ENCODE measurements at regions not wholly inside any gene's neighbourhood (a gene's known extent, or its start where the extent isn't known, plus 50 kb on each side); places are given as distances from the start of the nearest gene placed in this dataset.
"Not testable (repeated sequence)": the region's sequence is repeated elsewhere in the genome, so short reads cannot be mapped to it uniquely, and the experiment has no call there.

- H2AFZ ChIP-seq (ENCODE audit: low read length), result no peak overlapping the region
- H3K9me3 ChIP-seq (ENCODE audit: control insufficient read depth, insufficient read depth, low read depth, low read length), result no peaks in the 10 kb centered on the region
- H3K27ac ChIP-seq (ENCODE audit: insufficient read depth, low read length), result no peak overlapping the region
- H3K4me3 ChIP-seq (replicated peaks in 1 of 4; ENCODE audit: control extremely low read depth in 1 of 4, insufficient read depth in 1 of 4, low read depth in 3 of 4, low read length in 4 of 4), result no peak overlapping the region
- no peak for DNase-seq (ENCODE audit: low read depth in 2 of 2)
- H3K9ac ChIP-seq (ENCODE audit: insufficient read depth, low read length), result no peak overlapping the region
- no peaks in the 10 kb centered on the region for H3K79me2 ChIP-seq (ENCODE audit: control insufficient read depth, insufficient read depth, low read length)
- no peak overlapping the region for H3K4me2 ChIP-seq (ENCODE audit: extremely low read depth, insufficient read depth, low read length)
- no peaks in the 10 kb centered on the region for H3K27me3 ChIP-seq (ENCODE audit: control insufficient read depth, insufficient read depth, low read length)
- H3K4me1 ChIP-seq (ENCODE audit: control insufficient read depth, extremely low read depth, insufficient read depth, low read length), result no peaks in the 10 kb centered on the region
- no peaks in the 10 kb centered on the region for H4K20me1 ChIP-seq (ENCODE audit: control insufficient read depth, extremely low read depth, insufficient read depth, low read length)
- TF ChIP-seq, protein P1, sequence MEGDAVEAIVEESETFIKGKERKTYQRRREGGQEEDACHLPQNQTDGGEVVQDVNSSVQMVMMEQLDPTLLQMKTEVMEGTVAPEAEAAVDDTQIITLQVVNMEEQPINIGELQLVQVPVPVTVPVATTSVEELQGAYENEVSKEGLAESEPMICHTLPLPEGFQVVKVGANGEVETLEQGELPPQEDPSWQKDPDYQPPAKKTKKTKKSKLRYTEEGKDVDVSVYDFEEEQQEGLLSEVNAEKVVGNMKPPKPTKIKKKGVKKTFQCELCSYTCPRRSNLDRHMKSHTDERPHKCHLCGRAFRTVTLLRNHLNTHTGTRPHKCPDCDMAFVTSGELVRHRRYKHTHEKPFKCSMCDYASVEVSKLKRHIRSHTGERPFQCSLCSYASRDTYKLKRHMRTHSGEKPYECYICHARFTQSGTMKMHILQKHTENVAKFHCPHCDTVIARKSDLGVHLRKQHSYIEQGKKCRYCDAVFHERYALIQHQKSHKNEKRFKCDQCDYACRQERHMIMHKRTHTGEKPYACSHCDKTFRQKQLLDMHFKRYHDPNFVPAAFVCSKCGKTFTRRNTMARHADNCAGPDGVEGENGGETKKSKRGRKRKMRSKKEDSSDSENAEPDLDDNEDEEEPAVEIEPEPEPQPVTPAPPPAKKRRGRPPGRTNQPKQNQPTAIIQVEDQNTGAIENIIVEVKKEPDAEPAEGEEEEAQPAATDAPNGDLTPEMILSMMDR (conservative IDR thresholded peaks at IDR 0.05 in 1 of 2, IDR thresholded peaks at IDR 0.05 in 1 of 2; ENCODE audit: low read depth in 1 of 2, low read length in 2 of 2), result no peak
- TF ChIP-seq EZH2 (IDR thresholded peaks at IDR 0.05; ENCODE audit: low read length, missing control alignments), result no peak
- H3K36me3 ChIP-seq (ENCODE audit: control insufficient read depth, insufficient read depth, low read length), result no peaks in the 10 kb centered on the region
These were observed 538.1 kb upstream of the GYPC start for GRCh38 chr2:126117886-126118285.

- Histone ChIP-seq H3K9ac (ENCODE audit: insufficient read depth, low read length) (no peak overlapping the region), H3K4me3 (replicated peaks in 1 of 4; ENCODE audit: control extremely low read depth in 1 of 4, insufficient read depth in 1 of 4, low read depth in 3 of 4, low read length in 4 of 4) (no peak overlapping the region), H3K9me3 (ENCODE audit: control insufficient read depth, insufficient read depth, low read depth, low read length) (no peaks in the 10 kb centered on the region), H3K36me3 (ENCODE audit: control insufficient read depth, insufficient read depth, low read length) (no peaks in the 10 kb centered on the region), H3K4me1 (ENCODE audit: control insufficient read depth, extremely low read depth, insufficient read depth, low read length) (no peaks in the 10 kb centered on the region), H3K27ac (ENCODE audit: insufficient read depth, low read length) (no peak overlapping the region), H3K79me2 (ENCODE audit: control insufficient read depth, insufficient read depth, low read length) (no peaks in the 10 kb centered on the region), H3K4me2 (ENCODE audit: extremely low read depth, insufficient read depth, low read length) (no peak overlapping the region), H3K27me3 (ENCODE audit: control insufficient read depth, insufficient read depth, low read length) (no peaks in the 10 kb centered on the region), H2AFZ (ENCODE audit: low read length) (no peak overlapping the region), H4K20me1 (ENCODE audit: control insufficient read depth, extremely low read depth, insufficient read depth, low read length) (no peaks in the 10 kb centered on the region)
- DNase-seq (ENCODE audit: low read depth in 2 of 2), result no peak
- TF ChIP-seq EZH2 (IDR thresholded peaks at IDR 0.05; ENCODE audit: low read length, missing control alignments), result no peak
- TF ChIP-seq, protein P1 (conservative IDR thresholded peaks at IDR 0.05 in 1 of 2, IDR thresholded peaks at IDR 0.05 in 1 of 2; ENCODE audit: low read depth in 1 of 2, low read length in 2 of 2), result no peak
These were observed 510.2 kb upstream of the GYPC start for GRCh38 chr2:126145752-126146151.

DNA sequence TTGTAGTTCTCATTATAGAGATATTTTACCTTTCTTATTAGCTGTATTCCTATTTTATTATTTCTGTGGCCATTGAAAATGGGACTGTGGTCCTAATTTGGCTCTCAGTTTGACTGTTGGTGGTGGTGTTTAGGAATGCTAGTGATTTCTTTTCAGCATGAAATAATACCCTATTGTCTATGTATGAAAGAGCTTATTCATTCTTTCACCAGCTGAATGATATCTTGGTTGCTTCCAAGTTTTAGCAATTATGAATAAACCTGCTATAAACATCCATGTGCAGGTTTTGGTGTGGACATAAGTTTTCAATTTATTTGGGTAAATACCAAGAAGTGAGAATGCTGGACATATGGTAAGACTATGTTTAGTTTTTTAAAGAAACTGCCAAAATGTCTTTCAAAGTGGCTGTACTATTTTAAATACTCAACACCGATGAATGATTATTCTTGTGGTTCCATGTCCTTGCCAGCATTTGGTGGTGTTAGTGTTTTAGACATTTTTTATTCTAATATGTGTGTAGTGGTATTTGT, 501.6 kb upstream of the GYPC start:
- TF ChIP-seq EZH2 (IDR thresholded peaks at IDR 0.05; ENCODE audit: low read length, missing control alignments), result no peak
- TF ChIP-seq, protein P1 (conservative IDR thresholded peaks at IDR 0.05 in 1 of 2, IDR thresholded peaks at IDR 0.05 in 1 of 2; ENCODE audit: low read depth in 1 of 2, low read length in 2 of 2), result no peak
- no peak overlapping the region for H3K4me2 ChIP-seq (ENCODE audit: extremely low read depth, insufficient read depth, low read length)

GRCh38 chr2:126160950-126161349, 495.0 kb upstream of the GYPC start:
- H3K27me3 ChIP-seq (ENCODE audit: control insufficient read depth, insufficient read depth, low read length); H3K4me3 ChIP-seq (replicated peaks in 1 of 4; ENCODE audit: control extremely low read depth in 1 of 4, insufficient read depth in 1 of 4, low read depth in 3 of 4, low read length in 4 of 4); H3K27ac ChIP-seq (ENCODE audit: insufficient read depth, low read length); H4K20me1 ChIP-seq (ENCODE audit: control insufficient read depth, extremely low read depth, insufficient read depth, low read length); H3K36me3 ChIP-seq (ENCODE audit: control insufficient read depth, insufficient read depth, low read length); DNase-seq (ENCODE audit: low read depth in 2 of 2); H3K79me2 ChIP-seq (ENCODE audit: control insufficient read depth, insufficient read depth, low read length); H3K4me2 ChIP-seq (ENCODE audit: extremely low read depth, insufficient read depth, low read length); H3K9me3 ChIP-seq (ENCODE audit: control insufficient read depth, insufficient read depth, low read depth, low read length); H2AFZ ChIP-seq (ENCODE audit: low read length); H3K4me1 ChIP-seq (ENCODE audit: control insufficient read depth, extremely low read depth, insufficient read depth, low read length); H3K9ac ChIP-seq (ENCODE audit: insufficient read depth, low read length): not testable (repeated sequence)

More for the DNA sequence above, 501.6 kb upstream of the GYPC start:
- H3K9me3 ChIP-seq (ENCODE audit: control insufficient read depth, insufficient read depth, low read depth, low read length), result no peaks in the 10 kb centered on the region
- no peaks in the 10 kb centered on the region for H3K79me2 ChIP-seq (ENCODE audit: control insufficient read depth, insufficient read depth, low read length)
- no peaks in the 10 kb centered on the region for H3K4me1 ChIP-seq (ENCODE audit: control insufficient read depth, extremely low read depth, insufficient read depth, low read length)
- H3K36me3 ChIP-seq (ENCODE audit: control insufficient read depth, insufficient read depth, low read length), result no peaks in the 10 kb centered on the region
- no peak overlapping the region for H2AFZ ChIP-seq (ENCODE audit: low read length)
- no peak overlapping the region for H3K27ac ChIP-seq (ENCODE audit: insufficient read depth, low read length)
- no peak overlapping the region for H3K9ac ChIP-seq (ENCODE audit: insufficient read depth, low read length)
- no peaks in the 10 kb centered on the region for H4K20me1 ChIP-seq (ENCODE audit: control insufficient read depth, extremely low read depth, insufficient read depth, low read length)
- no peak overlapping the region for H3K4me3 ChIP-seq (replicated peaks in 1 of 4; ENCODE audit: control extremely low read depth in 1 of 4, insufficient read depth in 1 of 4, low read depth in 3 of 4, low read length in 4 of 4)
- H3K27me3 ChIP-seq (ENCODE audit: control insufficient read depth, insufficient read depth, low read length), result no peaks in the 10 kb centered on the region
- no peak for DNase-seq (ENCODE audit: low read depth in 2 of 2)

All from fibroblast of lung (primary cell).